ENCODE measurements at regions not wholly inside any gene's neighbourhood (a gene's known extent, or its start where the extent isn't known, plus 50 kb on each side); places are given as distances from the start of the nearest gene placed in this dataset.

DNA sequence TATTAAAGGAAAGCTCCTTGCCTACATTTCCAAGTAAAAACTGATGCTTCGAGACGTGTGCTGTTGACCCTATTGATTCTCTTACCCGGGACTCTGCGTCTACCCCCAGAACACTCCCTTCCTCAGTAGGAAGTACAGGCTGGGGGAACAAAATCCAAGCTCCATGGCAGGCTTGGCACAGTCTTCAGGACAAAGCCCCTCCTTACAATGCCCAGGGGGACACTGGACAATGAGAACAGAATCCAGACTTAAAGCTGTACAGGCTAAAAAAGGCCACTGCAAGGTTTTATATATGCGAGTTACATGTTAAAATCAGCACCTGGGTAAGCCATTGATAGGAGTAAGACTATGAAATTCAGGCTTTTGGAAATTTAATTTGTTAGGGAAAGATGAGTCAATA is 250.6 kb upstream of the DAPK1 start:
- DNase-seq (ENCODE audit: low read depth): no peak

DNA sequence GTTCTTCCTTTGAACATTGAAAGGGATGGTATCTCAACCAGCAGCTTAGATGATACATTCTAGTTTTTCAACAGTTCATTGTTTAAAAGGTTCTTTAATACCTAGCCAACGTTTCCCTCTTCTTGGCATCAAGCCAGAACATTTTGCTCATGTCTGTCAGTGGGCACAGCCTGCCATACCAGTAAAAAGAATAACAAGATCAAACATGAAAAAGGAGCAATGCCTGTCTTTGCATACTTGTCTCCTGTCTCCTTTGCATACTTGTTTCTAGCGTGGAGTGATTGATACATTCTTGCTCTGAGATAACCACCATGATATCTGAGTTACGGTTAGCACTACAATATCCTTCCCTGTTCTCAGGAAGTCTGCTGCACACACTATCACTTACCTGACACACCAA is 248.6 kb upstream of the DAPK1 start:
- DNase-seq (ENCODE audit: low read depth): no peak

GRCh38 chr9:87250205-87250604 is 247.5 kb upstream of the DAPK1 start:
- no peak for DNase-seq (ENCODE audit: low read depth)

- no peak for DNase-seq (ENCODE audit: low read depth)
Observed at GRCh38 chr9:87255431-87256155, 242.1 kb upstream of the DAPK1 start.

GRCh38 chr9:87256973-87257372 is 240.7 kb upstream of the DAPK1 start:
- DNase-seq (ENCODE audit: low read depth): no peak

GRCh38 chr9:87259543-87260518 is 237.8 kb upstream of the DAPK1 start:
- no peak for DNase-seq (ENCODE audit: low read depth)

- DNase-seq (ENCODE audit: low read depth): no peak
Observed at GRCh38 chr9:87263291-87263690, 234.4 kb upstream of the DAPK1 start.

- no peak for DNase-seq (ENCODE audit: low read depth)
Observed at GRCh38 chr9:87266697-87267096, 231.0 kb upstream of the DAPK1 start.

DNA sequence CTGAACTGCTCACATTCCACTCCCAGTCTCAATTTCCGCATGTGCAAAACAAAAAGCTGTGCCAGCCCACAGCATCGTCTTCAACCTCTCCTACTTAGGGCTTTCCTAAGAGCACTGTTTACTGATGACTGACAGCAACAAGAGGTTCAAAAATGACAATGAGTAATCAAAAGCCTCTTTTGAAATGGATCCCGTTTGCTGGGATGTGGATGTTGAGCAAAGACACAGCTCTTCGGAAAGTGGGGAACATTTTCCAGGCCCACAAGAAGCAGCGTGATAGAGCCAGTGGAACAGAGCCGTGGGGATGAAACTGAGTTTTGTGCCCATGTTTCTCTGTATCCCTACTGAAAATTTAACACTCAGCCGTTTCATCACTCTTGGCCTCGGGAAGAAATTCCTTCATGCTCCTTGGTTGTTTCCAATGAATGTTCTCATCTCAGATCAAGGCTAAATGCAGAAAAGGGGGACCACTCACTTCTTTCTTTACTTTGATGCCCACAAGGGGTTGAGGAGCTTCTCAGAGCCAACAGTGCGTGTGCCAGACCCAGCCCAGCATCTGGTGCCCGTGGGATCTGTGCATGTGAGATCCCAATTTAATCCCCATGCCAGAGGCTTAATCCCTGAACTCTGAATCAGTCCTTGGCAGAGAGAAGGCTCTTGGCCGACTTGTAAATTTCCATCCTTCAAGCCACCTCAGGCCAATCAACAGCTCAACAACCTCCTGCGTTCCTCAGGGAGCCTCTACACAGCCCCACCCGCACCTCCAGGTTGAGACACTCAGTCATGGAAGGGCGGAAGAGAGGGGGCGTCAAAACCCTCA is 230.2 kb upstream of the DAPK1 start:
- DNase-seq (ENCODE audit: low read depth): no peak

DNA sequence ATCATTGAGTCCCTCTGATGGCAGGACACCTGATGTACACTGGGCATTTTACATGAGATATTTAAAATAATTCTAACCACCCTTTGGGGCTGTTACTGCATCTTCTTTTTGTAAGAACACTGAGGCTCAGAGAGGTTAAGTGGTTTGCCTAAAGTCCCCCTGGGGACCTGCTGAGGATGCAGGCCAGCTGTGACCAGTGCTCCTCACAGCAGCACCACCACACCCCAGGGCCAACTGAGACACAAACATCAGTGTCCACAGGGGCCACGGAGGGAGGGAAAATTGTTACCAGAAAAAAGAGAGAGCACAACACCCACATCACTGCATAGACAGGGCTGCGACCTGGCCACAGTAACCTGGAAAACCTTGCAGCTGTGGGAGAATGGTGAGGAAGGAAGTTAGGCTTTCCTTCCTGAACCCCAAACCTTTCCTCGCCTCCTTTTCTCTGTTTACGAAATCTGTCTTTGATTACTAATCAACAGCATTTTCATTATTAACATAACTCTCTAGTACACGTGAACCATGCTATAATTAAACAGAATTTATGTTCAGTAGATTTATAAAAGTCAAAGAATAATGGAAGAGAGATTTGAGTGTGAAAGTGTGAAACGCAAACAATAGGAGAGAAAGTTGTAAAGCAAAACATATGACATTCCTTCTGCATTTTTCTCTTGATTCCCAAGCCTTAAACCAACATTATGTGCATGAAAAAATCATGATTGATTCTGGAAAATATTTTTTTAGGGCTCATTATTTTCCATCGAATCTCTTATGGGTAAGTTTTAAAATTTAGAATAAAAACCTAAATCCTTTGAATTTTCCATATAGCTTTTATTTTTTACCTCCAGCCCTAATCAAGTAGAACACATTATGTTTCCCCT is 228.1 kb upstream of the DAPK1 start:
- no peak for DNase-seq (ENCODE audit: low read depth)

DNA sequence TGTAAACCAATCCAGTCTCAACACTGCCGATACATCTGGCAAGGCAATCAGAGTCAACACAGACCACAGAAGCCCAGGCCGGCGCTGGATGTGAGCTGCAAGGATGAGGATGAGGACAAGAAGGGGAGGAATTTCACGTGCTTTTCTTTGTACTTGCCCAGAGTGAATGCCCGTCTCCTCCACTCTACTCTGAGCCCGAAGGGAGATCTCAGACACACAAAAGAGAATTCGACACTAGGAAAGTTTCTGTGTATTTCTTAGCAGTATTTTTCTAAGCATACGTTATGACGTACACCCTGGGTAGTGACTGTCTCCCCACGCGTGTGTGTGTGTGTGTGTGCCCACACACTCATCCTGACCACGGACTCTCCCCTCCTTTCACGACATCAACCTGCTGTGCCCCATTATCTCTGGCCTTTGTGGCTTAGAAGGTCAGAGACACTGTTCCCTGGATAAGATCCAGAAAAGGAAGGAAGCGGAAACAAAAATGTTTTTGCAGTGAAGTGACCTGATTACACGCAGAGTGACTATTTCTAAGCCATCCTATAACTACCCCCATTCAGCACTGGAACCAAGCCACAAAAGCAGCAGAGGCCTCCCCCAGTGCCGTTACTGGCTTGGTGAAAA is 227.3 kb upstream of the DAPK1 start:
- DNase-seq (ENCODE audit: low read depth): no peak

- no peak for DNase-seq (ENCODE audit: low read depth)
Observed at GRCh38 chr9:87270848-87271234, 226.8 kb upstream of the DAPK1 start.

DNA sequence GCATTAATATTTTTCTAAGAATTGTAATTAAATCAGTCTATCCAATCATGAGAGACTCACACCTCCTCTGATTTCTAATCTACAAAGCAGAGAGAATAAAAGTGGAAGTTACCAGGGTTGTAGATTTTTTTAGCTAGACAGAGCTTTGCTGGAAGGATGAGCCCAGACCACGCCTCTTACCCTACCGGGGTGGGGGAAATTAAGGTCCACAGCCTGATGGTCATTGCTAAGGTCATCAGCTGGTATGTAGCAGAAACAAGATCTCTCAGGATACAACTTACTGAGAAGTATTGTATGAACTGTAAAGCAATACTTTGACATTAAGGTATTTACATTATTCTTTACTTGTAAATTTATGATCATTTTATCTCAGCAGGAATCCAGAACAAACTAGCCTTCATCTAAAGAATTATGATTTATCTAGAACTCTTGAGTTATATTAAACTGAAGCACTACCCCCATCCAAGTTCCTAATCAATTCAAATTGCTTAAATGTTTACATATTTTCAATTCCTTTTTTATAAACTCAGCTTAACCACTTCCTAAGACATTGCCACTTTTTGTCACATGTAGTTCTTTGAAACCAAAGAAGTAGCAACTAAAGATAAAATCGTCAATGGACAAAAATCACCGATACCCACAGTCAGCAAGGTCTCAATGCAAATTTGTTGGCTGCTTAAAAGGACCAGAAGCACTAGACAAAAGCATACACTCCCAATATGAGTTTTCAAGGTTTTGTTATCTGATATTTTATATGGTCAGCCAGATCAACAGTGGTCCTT is 225.8 kb upstream of the DAPK1 start:
- no peak for DNase-seq (ENCODE audit: low read depth)

DNA sequence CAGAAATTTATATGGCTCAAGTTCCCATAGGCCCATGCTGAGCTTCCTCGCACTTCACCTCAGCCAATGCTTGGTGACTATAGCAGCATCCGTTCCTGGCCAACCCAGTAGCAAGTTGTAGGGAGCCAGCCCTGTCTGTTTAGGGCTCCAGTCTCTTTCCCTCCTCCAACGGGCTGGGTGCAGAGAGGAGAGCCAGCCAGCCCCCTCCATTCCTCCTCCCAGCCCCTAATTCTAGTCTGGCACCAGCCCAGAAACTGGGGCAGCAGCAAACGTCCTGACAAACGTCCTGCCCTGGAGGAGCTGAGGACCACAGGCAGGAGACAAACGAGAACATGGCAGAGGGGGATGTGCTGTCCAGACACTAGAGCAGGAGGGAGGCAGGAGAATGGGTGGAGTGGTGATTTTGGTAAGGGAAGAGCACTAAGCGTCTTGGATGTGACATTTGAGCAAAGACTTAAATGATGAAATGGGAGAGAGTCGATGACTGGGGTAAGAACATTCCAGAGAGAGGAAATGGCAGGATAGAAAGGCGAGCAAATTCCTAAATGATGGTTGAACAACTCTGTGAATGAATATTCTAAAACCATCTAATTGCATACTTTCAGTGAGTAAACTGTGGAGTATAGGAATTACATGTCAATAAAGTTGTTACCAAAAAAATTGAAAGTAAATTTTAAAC is 222.5 kb upstream of the DAPK1 start:
- DNase-seq (ENCODE audit: low read depth): no peak

GRCh38 chr9:87276327-87276841 is 221.3 kb upstream of the DAPK1 start:
- DNase-seq (ENCODE audit: low read depth): no peak

DNA sequence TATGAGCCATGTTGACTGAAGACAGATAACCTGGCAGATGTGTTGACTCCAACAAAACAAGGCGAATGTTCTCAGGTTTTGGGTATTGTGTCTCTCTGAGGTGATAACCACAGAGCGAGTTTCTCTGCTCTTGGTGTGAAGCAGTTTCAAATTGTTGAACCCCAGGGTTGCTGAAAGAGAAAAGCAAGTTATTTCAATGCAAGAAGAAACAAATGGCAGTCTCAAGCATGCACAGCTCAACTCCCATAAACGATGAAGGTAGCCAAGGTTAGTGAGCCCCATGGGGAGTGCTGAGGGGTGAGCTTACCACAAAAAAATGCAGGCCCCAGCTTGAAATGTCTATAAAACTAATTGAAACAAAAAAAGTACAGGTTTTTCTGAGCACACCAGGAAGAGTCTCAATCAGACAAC is 220.8 kb upstream of the DAPK1 start:
- no peak for DNase-seq (ENCODE audit: low read depth)

DNA sequence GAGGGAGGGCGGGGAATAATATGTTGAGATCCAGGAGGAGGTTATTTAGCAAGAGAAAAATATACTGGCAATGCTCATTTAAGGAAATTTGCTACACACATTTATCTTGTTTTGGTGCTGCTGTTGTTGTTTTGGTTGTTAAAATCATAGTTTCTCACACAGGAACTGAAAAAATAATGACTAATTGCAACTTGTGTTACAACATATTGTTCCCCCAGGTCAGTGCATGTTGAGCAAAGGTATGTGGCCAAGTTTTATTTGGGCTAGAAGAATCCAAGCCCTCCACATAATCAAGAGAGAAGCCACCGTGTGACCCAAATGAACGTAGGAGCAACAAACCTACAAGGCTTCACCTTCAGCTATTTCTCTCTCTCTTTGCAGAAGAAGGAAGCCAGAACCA is 220.3 kb upstream of the DAPK1 start:
- DNase-seq (ENCODE audit: low read depth): no peak

DNA sequence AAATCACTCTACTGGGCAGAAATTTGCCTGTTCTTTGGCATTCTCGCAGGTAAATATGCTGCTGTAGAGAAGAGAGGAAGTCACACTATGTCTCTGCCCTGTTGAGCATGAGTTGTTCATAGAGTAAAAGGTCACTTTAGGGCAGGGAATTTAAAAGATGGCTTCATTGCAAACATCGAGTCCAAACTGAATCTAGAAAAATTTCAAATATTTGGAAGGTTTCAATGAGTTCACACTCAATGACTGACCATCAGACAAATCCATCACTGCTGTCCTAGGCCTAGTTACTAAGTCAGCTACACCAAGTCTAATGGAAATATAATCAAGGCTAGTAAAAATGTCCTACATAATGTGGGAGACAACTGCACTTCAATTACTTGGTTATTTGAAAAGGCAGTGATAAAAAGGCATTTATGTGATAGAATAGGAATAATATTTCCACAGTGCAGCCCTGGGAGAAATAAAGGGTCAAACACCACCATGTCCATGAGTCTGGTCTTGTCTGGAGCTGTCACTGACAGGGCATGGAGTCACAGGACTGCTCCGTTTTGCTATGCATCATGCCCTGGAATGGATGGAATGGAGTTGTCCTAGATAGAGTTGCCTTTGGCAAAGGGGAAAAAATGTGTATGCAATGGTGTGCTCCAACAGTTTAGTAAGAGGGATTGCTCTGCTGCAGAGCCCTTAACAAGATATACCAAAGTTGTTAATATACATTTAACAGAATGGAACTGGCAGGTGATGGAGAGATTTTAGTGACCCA is 218.5 kb upstream of the DAPK1 start:
- no peak for DNase-seq (ENCODE audit: low read depth)
